Spleen (tissue), 7 donors: ENCODE measurements at regions not wholly inside any gene's neighbourhood (a gene's known extent, or its start where the extent isn't known, plus 50 kb on each side); places are given as distances from the start of the nearest gene placed in this dataset.

Source experiments
- POLR2A ChIP-seq, 3 donors: fragments of 450-650 bp; IDR thresholded peaks; one replicate each; pipeline ENCODE4 v1.5.1; 2017; ENCODE audit warnings: antibody characterized with exemption in 3 of 3, mild to moderate bottlenecking in 1 of 3
- POLR2AphosphoS5 ChIP-seq, 3 donors: sonication (generic); formaldehyde crosslinking; IDR thresholded peaks; one replicate each; pipeline ENCODE4 v1.5.1; 2017; ENCODE audit warnings: antibody characterized with exemption in 3 of 3
- TF ChIP-seq, protein P1 (sequence below), 11 experiments: fragments of 200-600 bp in 7 of 11; fragments of 450-650 bp in 4 of 11; sonication (generic) in 4 of 11; IDR thresholded peaks in 8 of 11; conservative IDR thresholded peaks in 3 of 11; 1 replicate in 7 of 11; 2 replicates in 4 of 11; pipeline versions ENCODE4 v1.4.0 to v1.8.0; 2016 to 2021; ENCODE audit warnings: antibody characterized with exemption in 11 of 11, inconsistent platforms in 4 of 11, mild to moderate bottlenecking in 1 of 11
- donor health status: DM: no; HTN: no; CAD: no; lungs with moderate emphysema.
- donor health status: DM: no; HTN: no; CAD: no.
- donor health status: DM: no; HTN: no; CAD: no.

- TF ChIP-seq, protein P1, sequence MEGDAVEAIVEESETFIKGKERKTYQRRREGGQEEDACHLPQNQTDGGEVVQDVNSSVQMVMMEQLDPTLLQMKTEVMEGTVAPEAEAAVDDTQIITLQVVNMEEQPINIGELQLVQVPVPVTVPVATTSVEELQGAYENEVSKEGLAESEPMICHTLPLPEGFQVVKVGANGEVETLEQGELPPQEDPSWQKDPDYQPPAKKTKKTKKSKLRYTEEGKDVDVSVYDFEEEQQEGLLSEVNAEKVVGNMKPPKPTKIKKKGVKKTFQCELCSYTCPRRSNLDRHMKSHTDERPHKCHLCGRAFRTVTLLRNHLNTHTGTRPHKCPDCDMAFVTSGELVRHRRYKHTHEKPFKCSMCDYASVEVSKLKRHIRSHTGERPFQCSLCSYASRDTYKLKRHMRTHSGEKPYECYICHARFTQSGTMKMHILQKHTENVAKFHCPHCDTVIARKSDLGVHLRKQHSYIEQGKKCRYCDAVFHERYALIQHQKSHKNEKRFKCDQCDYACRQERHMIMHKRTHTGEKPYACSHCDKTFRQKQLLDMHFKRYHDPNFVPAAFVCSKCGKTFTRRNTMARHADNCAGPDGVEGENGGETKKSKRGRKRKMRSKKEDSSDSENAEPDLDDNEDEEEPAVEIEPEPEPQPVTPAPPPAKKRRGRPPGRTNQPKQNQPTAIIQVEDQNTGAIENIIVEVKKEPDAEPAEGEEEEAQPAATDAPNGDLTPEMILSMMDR (IDR thresholded peaks at IDR 0.05 in 8 of 11, conservative IDR thresholded peaks at IDR 0.05 in 3 of 11), result no peak
- TF ChIP-seq POLR2A (IDR thresholded peaks at IDR 0.05) (no peak), POLR2AphosphoS5 (IDR thresholded peaks at IDR 0.05) (no peak)
These were observed 129.2 kb downstream of the AQP4 start for GRCh38 chr18:26736301-26736700.
